ENCODE measurements at regions not wholly inside any gene's neighbourhood (a gene's known extent, or its start where the extent isn't known, plus 50 kb on each side); places are given as distances from the start of the nearest gene placed in this dataset.

GRCh38 chr22:33129621-33130020, 71.4 kb upstream of the SYN3 start (continued):
- TF ChIP-seq, protein P1, sequence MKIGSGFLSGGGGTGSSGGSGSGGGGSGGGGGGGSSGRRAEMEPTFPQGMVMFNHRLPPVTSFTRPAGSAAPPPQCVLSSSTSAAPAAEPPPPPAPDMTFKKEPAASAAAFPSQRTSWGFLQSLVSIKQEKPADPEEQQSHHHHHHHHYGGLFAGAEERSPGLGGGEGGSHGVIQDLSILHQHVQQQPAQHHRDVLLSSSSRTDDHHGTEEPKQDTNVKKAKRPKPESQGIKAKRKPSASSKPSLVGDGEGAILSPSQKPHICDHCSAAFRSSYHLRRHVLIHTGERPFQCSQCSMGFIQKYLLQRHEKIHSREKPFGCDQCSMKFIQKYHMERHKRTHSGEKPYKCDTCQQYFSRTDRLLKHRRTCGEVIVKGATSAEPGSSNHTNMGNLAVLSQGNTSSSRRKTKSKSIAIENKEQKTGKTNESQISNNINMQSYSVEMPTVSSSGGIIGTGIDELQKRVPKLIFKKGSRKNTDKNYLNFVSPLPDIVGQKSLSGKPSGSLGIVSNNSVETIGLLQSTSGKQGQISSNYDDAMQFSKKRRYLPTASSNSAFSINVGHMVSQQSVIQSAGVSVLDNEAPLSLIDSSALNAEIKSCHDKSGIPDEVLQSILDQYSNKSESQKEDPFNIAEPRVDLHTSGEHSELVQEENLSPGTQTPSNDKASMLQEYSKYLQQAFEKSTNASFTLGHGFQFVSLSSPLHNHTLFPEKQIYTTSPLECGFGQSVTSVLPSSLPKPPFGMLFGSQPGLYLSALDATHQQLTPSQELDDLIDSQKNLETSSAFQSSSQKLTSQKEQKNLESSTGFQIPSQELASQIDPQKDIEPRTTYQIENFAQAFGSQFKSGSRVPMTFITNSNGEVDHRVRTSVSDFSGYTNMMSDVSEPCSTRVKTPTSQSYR (CRISPR knock-in tag; IDR thresholded peaks at IDR 0.05) = no peak
- no peak for TF ChIP-seq ZNF416 (CRISPR knock-in tag; IDR thresholded peaks at IDR 0.05)

GRCh38 chr22:33126881-33127280, 68.7 kb upstream of the SYN3 start:
- Mint-ChIP-seq H3K9me3 (peaks cover 3% of the 10 kb centered on the region; the same call in 1 of the 2 replicates), H3K36me3 (no peaks in the 10 kb centered on the region), H3K27ac (no peak overlapping the region), H3K4me3 (no peak overlapping the region), H3K4me1 (no peaks in the 10 kb centered on the region), H3K27me3 (ENCODE audit: low read depth) (peaks cover 18% of the 10 kb centered on the region)
- CTCF ChIA-PET = interaction anchor here (0.6 to 1.9 kb wide), 32 partner anchors 11 to 599 kb away, joined by 3 to 46 read pairs (median 4); partner anchors contain the start of gene SYN3
- TF ChIP-seq ZNF263 (CRISPR knock-in tag; IDR thresholded peaks at IDR 0.05; ENCODE audit: low read depth) = no peak
- no peak for TF ChIP-seq NFE2L1 (CRISPR knock-in tag; IDR thresholded peaks at IDR 0.05)
- TF ChIP-seq, protein P2, sequence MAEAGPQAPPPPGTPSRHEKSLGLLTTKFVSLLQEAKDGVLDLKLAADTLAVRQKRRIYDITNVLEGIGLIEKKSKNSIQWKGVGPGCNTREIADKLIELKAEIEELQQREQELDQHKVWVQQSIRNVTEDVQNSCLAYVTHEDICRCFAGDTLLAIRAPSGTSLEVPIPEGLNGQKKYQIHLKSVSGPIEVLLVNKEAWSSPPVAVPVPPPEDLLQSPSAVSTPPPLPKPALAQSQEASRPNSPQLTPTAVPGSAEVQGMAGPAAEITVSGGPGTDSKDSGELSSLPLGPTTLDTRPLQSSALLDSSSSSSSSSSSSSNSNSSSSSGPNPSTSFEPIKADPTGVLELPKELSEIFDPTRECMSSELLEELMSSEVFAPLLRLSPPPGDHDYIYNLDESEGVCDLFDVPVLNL (CRISPR knock-in tag; IDR thresholded peaks at IDR 0.05; ENCODE audit: borderline replicate concordance, low read depth) = no peak
- TF ChIP-seq ATF3 (CRISPR knock-in tag; conservative IDR thresholded peaks at IDR 0.05) = no peak
- no peak for TF ChIP-seq USF1 (CRISPR knock-in tag; IDR thresholded peaks at IDR 0.05)
- TF ChIP-seq USF2 (CRISPR knock-in tag; IDR thresholded peaks at IDR 0.05) = no peak
- TF ChIP-seq NR3C1 (CRISPR knock-in tag; conservative IDR thresholded peaks at IDR 0.05; ENCODE audit: low read depth) = no peak
- no peak for TF ChIP-seq ZMAT4 (CRISPR knock-in tag; IDR thresholded peaks at IDR 0.05)
- TF ChIP-seq ZNF317 (CRISPR knock-in tag; IDR thresholded peaks at IDR 0.05; ENCODE audit: borderline replicate concordance, low read depth) = no peak
- no peak for TF ChIP-seq AFF4 (CRISPR knock-in tag; IDR thresholded peaks at IDR 0.05; ENCODE audit: borderline replicate concordance)
- TF ChIP-seq ZNF671 (CRISPR knock-in tag; IDR thresholded peaks at IDR 0.05) = no peak
- ATAC-seq (peak; percentile 90), DNase-seq (ENCODE audit: low spot score) (no peak)
- POLR2A ChIA-PET = interaction anchor here (1.0 kb wide), 1 partner anchor 77 kb away, joined by 4 read pairs; no protein-coding TSS in a partner anchor

Data from WTC11 (cell line).